ENCODE measurements at regions not wholly inside any gene's neighbourhood (a gene's known extent, or its start where the extent isn't known, plus 50 kb on each side); places are given as distances from the start of the nearest gene placed in this dataset.

DNA sequence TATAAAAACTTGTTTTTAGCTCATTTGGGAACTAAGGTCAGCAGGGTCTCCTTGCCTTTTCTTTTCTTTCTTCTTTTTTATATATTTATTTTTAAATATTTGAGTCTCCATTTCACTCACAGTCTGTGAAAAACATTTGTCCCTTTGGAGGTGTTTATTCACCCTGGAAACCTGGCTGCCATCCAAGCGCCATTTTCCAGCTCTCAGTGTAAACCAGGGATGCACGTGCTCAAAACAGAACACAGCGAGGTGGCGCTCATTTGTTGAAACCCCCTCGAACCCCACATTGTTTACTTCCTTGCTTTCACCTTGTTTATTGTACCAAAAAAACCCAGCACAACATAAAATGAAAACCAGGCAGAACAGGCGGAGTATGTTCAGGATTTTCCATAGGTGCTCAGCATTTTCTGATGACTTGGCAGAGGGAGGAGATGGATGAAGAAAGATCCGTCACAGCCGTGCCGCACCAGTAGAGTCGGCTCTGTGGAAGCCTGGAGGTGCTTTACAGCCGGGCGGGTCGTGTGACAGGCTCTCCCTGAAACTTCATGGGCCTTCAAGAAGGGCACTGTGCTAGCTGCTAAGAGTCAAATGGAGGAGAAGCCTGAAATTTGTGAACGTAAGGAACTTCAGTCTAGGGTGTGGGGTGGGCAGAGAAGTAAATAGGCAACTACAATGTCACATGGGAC lies 284.4 kb downstream of the FOXL1 start:
- Histone ChIP-seq H3K9ac (no peak overlapping the region), H3K27ac (no peak overlapping the region), H3K79me2 (ENCODE audit: insufficient read depth) (no peaks in the 10 kb centered on the region), H3K9me3 (ENCODE audit: low read depth) (no peaks in the 10 kb centered on the region), H3K4me1 (ENCODE audit: insufficient read depth) (no peaks in the 10 kb centered on the region), H4K20me1 (ENCODE audit: insufficient read depth) (no peaks in the 10 kb centered on the region), H2AFZ (no peak overlapping the region), H3K9me2 (ENCODE audit: insufficient read depth) (no peaks in the 10 kb centered on the region), H3K4me2 (ENCODE audit: unreplicated experiment) (no peak overlapping the region), H3K27me3 (replicated peaks; ENCODE audit: insufficient read depth) (peaks cover 54% of the 10 kb centered on the region), H3K36me3 (ENCODE audit: low read depth) (no peaks in the 10 kb centered on the region), H3F3A (ENCODE audit: insufficient read depth) (no peaks in the 10 kb centered on the region), H3K4me3 (no peak overlapping the region)
- in situ Hi-C loops (cut with MboI): no loop called here
- TF ChIP-seq EZH2 (IDR thresholded peaks at IDR 0.05; ENCODE audit: insufficient read depth, poor library complexity, severe bottlenecking): no peak
- no peak for TF ChIP-seq EZH2phosphoT487 (IDR thresholded peaks at IDR 0.05; ENCODE audit: insufficient read depth, low read depth)
- WGBS, 2 experiments (ENCODE audit: low coverage in 1 of 2, low lambda C conversion rate in 2 of 2, missing lambda C conversion rate in 2 of 2): 70 to 77% methylated on average over 14 of the region's 14 CpGs
- DNase-seq: no peak

DNA sequence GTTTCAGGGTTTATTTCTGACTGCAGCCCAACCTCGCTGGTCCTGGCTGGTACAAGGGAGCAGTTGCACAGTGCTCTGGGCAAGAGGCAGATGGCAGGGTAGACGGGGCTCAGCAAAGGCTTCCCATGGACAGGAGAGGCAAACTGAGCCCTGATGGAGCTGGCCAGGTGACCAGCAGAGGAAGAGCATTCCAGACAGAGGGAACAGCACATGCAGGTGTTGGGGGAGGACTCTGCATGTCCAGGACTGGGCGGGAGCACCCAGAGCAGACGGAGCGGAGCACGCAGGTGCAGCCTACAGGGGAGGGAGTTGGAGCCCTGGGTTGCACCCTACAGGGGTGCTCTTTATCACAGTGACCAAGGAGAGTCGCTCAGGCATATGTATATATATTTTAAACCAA lies 285.3 kb downstream of the FOXL1 start:
- TF ChIP-seq EZH2phosphoT487 (IDR thresholded peaks at IDR 0.05; ENCODE audit: insufficient read depth, low read depth) (no peak), EZH2 (IDR thresholded peaks at IDR 0.05; ENCODE audit: insufficient read depth, poor library complexity, severe bottlenecking) (no peak)
- Histone ChIP-seq H3K27ac (no peak overlapping the region), H3K9ac (no peak overlapping the region), H2AFZ (no peak overlapping the region), H3K79me2 (ENCODE audit: insufficient read depth) (no peaks in the 10 kb centered on the region), H4K20me1 (ENCODE audit: insufficient read depth) (no peaks in the 10 kb centered on the region), H3K9me3 (ENCODE audit: low read depth) (no peaks in the 10 kb centered on the region), H3K9me2 (ENCODE audit: insufficient read depth) (no peaks in the 10 kb centered on the region), H3K27me3 (replicated peaks; ENCODE audit: insufficient read depth) (peaks cover 54% of the 10 kb centered on the region), H3K4me2 (ENCODE audit: unreplicated experiment) (no peak overlapping the region), H3F3A (ENCODE audit: insufficient read depth) (no peaks in the 10 kb centered on the region), H3K36me3 (ENCODE audit: low read depth) (no peaks in the 10 kb centered on the region), H3K4me1 (ENCODE audit: insufficient read depth) (no peaks in the 10 kb centered on the region), H3K4me3 (no peak overlapping the region)
- in situ Hi-C loops (cut with MboI): no loop called here
- DNase-seq: no peak
- WGBS, 2 experiments (ENCODE audit: low coverage in 1 of 2, low lambda C conversion rate in 2 of 2, missing lambda C conversion rate in 2 of 2): 60 to 66% methylated on average over 7 of the region's 7 CpGs

DNA sequence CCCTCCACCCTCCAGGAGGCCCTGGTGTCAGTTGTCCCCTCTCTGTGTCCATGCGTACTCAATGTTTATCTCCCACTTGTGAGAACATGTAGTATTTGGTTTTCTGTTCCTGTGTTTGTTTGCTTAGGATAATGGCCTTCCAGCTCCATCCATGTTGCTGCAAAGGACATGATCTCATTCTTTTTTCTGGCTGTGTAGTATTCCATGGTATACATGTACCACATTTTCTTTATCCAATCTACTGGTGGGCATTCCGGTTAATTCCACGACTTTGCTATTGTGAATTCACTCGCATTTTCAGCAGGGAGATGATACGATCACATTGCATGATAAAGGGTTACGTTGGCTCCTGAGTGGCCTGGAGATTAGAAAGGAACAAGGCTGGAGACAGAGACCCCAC lies 286.2 kb downstream of the FOXL1 start:
- no peak overlapping the region for H3K4me2 ChIP-seq (ENCODE audit: unreplicated experiment)
- no peaks in the 10 kb centered on the region for H3K4me1 ChIP-seq (ENCODE audit: insufficient read depth)
- H3K27ac ChIP-seq: no peak overlapping the region
- H3K27me3 ChIP-seq (replicated peaks; ENCODE audit: insufficient read depth): peaks cover 52% of the 10 kb centered on the region
- no peaks in the 10 kb centered on the region for H3F3A ChIP-seq (ENCODE audit: insufficient read depth)
- H4K20me1 ChIP-seq (ENCODE audit: insufficient read depth): no peaks in the 10 kb centered on the region
- H3K4me3 ChIP-seq: no peak overlapping the region
- H2AFZ ChIP-seq: no peak overlapping the region
- TF ChIP-seq EZH2phosphoT487 (IDR thresholded peaks at IDR 0.05; ENCODE audit: insufficient read depth, low read depth) (no peak), EZH2 (IDR thresholded peaks at IDR 0.05; ENCODE audit: insufficient read depth, poor library complexity, severe bottlenecking) (no peak)
- H3K9me3 ChIP-seq (ENCODE audit: low read depth): no peaks in the 10 kb centered on the region
- no peaks in the 10 kb centered on the region for H3K79me2 ChIP-seq (ENCODE audit: insufficient read depth)
- in situ Hi-C loops (cut with MboI): no loop called here
- H3K9ac ChIP-seq: no peak overlapping the region
- DNase-seq: no peak
- WGBS, 2 experiments (ENCODE audit: low coverage in 1 of 2, low lambda C conversion rate in 2 of 2, missing lambda C conversion rate in 2 of 2): 84 to 94% methylated on average over 6 of the region's 6 CpGs
- no peaks in the 10 kb centered on the region for H3K9me2 ChIP-seq (ENCODE audit: insufficient read depth)
- no peaks in the 10 kb centered on the region for H3K36me3 ChIP-seq (ENCODE audit: low read depth)

DNA sequence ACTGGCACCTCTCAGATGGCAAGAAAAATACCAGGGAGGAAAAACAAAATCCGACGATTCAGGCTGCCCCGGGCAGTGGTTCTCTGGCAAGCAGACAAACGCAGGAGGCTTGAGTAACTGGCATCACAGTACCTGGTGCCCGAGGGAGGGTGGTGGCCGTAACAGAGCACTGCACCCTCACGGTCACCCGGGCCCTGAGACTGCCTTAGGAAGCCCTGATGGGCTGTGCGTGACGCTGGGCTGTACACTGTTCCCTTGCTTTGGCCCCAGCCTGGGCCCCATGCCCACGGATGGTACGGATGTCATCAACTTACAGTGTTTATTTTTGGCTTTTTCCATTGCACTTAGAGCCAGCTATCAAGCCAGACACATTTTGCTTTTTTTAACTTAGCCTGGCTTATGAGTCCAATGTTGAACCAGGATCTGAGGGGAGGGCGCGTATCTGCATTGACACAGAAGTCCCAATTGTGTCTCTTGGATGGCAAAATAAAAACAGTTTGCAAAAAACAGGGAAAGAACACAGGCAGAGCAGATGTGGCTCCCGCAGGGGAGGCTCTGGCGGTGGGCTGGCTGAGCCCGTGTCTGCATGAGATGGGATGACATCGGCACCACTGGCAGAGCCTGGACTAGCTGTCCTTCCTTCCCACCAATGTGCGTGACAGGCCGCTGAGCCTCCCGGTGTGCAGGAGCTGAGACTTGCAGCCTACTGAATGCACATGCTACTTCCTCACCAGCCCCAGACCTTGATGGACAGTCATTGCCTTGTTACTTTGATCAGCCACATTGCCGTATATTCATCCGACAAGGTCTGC lies 287.7 kb downstream of the FOXL1 start:
- no peaks in the 10 kb centered on the region for H3K9me2 ChIP-seq (ENCODE audit: insufficient read depth)
- no peaks in the 10 kb centered on the region for H3K4me1 ChIP-seq (ENCODE audit: insufficient read depth)
- H2AFZ ChIP-seq: no peak overlapping the region
- no peaks in the 10 kb centered on the region for H4K20me1 ChIP-seq (ENCODE audit: insufficient read depth)
- H3K4me2 ChIP-seq (ENCODE audit: unreplicated experiment): no peak overlapping the region
- no peak overlapping the region for H3K4me3 ChIP-seq
- 14 to 17% methylated on average over 23 of the region's 23 CpGs for WGBS, 2 experiments (ENCODE audit: low coverage in 1 of 2, low lambda C conversion rate in 2 of 2, missing lambda C conversion rate in 2 of 2)
- peak; percentile 63 for DNase-seq
- peaks cover 52% of the 10 kb centered on the region for H3K27me3 ChIP-seq (replicated peaks; ENCODE audit: insufficient read depth)
- no peaks in the 10 kb centered on the region for H3K9me3 ChIP-seq (ENCODE audit: low read depth)
- no peaks in the 10 kb centered on the region for H3F3A ChIP-seq (ENCODE audit: insufficient read depth)
- H3K79me2 ChIP-seq (ENCODE audit: insufficient read depth): no peaks in the 10 kb centered on the region
- TF ChIP-seq EZH2 (IDR thresholded peaks at IDR 0.05; ENCODE audit: insufficient read depth, poor library complexity, severe bottlenecking) (no peak), EZH2phosphoT487 (IDR thresholded peaks at IDR 0.05; ENCODE audit: insufficient read depth, low read depth) (no peak)
- in situ Hi-C loops (cut with MboI): no loop called here
- H3K27ac ChIP-seq: no peak overlapping the region
- H3K9ac ChIP-seq: no peak overlapping the region
- no peaks in the 10 kb centered on the region for H3K36me3 ChIP-seq (ENCODE audit: low read depth)

All from GM23248 (cell line).